GM12873 (cell line): ENCODE measurements at regions not wholly inside any gene's neighbourhood (a gene's known extent, or its start where the extent isn't known, plus 50 kb on each side); places are given as distances from the start of the nearest gene placed in this dataset.

Experiments used
- CTCF ChIP-seq: IDR thresholded peaks from 2 replicates; pipeline ENCODE4 v1.5.1; 2012; ENCODE audit warnings: low read depth, mild to moderate bottlenecking, moderate library complexity, low read length, control low read depth; ENCODE audit not compliant: insufficient read depth; ENCODE audit errors: missing control alignments

GRCh38 chr5:124511791-124512190 lies 234.6 kb downstream of the ZNF608 start:
- no peak for TF ChIP-seq CTCF

GRCh38 chr5:124507688-124508087 lies 238.8 kb downstream of the ZNF608 start:
- no peak for TF ChIP-seq CTCF

GRCh38 chr5:124504081-124504916 lies 242.1 kb downstream of the ZNF608 start:
- TF ChIP-seq CTCF: no peak

- no peak for TF ChIP-seq CTCF
Observed at GRCh38 chr5:124502551-124502950, 243.9 kb downstream of the ZNF608 start.

GRCh38 chr5:124494540-124495116 lies 251.8 kb downstream of the ZNF608 start:
- no peak for TF ChIP-seq CTCF

GRCh38 chr5:124492444-124493224 lies 253.8 kb downstream of the ZNF608 start:
- TF ChIP-seq CTCF: no peak

- TF ChIP-seq CTCF: no peak
Observed at GRCh38 chr5:124481419-124481818, 265.0 kb downstream of the ZNF608 start.
